Chondrocyte (in vitro differentiated cells): ENCODE measurements at regions not wholly inside any gene's neighbourhood (a gene's known extent, or its start where the extent isn't known, plus 50 kb on each side); places are given as distances from the start of the nearest gene placed in this dataset.

ENCODE experiments used
- DNase-seq: peaks from one replicate; pipeline ENCODE4 v3.0.0; 2021; ENCODE audit warnings: mixed read lengths, low spot score
- H3K27ac Mint-ChIP-seq: one replicate; pipeline ENCODE4 v1.8.0; 2021; ENCODE audit warnings: mild to moderate bottlenecking, moderate library complexity, mixed read lengths; ENCODE audit not compliant: unreplicated experiment
- H3K27me3 Mint-ChIP-seq: 2 replicates; pipeline ENCODE4 v1.8.0; 2021; ENCODE audit warnings: low read depth, mixed read lengths
- H3K36me3 Mint-ChIP-seq: 2 replicates; pipeline ENCODE4 v1.8.0; 2021; ENCODE audit warnings: low read depth, mixed read lengths
- H3K4me1 Mint-ChIP-seq: 2 replicates; pipeline ENCODE4 v1.8.0; 2021; ENCODE audit warnings: low read depth, mild to moderate bottlenecking, mixed read lengths
- H3K4me3 Mint-ChIP-seq: one replicate; pipeline ENCODE4 v1.8.0; 2021; ENCODE audit warnings: mild to moderate bottlenecking, moderate library complexity, mixed read lengths; ENCODE audit not compliant: unreplicated experiment
- H3K9me3 Mint-ChIP-seq: 2 replicates; pipeline ENCODE4 v1.8.0; 2021; ENCODE audit warnings: low read depth, mixed read lengths
- TF ChIP-seq, protein P1 (sequence below): fragments of 200-600 bp; sonication (generic); IDR thresholded peaks from 2 replicates; pipeline ENCODE4 v1.5.0; 2021; ENCODE audit warnings: antibody characterized with exemption, mild to moderate bottlenecking, moderate library complexity

DNA sequence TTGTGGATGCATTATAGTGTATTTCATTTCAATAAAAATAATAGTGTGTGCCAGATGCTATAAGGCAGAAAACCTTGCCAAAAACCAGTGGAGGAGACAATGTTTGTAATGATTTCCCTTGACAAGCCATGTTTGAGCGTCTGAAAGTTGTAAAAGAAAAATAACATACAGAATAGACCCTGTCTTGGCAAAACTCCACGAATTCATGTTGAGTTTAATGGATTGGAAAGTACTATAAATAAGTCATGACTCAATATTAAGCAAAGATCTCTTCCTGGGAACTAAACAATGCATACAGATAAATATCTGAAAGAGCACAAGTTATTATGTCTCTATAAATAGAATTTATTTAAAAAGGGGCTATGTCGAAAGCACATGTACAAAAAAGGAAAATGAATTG, 543.5 kb downstream of the GABRG1 start:
- H3K36me3 Mint-ChIP-seq, result no peaks in the 10 kb centered on the region
- no peaks in the 10 kb centered on the region for H3K4me1 Mint-ChIP-seq
- H3K27ac Mint-ChIP-seq, result no peak overlapping the region
- no peak for DNase-seq
- peaks cover 4% of the 10 kb centered on the region for H3K9me3 Mint-ChIP-seq
- H3K4me3 Mint-ChIP-seq, result no peak overlapping the region
- H3K27me3 Mint-ChIP-seq, result no peaks in the 10 kb centered on the region
- TF ChIP-seq, protein P1, sequence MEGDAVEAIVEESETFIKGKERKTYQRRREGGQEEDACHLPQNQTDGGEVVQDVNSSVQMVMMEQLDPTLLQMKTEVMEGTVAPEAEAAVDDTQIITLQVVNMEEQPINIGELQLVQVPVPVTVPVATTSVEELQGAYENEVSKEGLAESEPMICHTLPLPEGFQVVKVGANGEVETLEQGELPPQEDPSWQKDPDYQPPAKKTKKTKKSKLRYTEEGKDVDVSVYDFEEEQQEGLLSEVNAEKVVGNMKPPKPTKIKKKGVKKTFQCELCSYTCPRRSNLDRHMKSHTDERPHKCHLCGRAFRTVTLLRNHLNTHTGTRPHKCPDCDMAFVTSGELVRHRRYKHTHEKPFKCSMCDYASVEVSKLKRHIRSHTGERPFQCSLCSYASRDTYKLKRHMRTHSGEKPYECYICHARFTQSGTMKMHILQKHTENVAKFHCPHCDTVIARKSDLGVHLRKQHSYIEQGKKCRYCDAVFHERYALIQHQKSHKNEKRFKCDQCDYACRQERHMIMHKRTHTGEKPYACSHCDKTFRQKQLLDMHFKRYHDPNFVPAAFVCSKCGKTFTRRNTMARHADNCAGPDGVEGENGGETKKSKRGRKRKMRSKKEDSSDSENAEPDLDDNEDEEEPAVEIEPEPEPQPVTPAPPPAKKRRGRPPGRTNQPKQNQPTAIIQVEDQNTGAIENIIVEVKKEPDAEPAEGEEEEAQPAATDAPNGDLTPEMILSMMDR, result no peak

GRCh38 chr4:45578874-45579273, 545.0 kb downstream of the GABRG1 start:
- no peaks in the 10 kb centered on the region for H3K27me3 Mint-ChIP-seq
- H3K27ac Mint-ChIP-seq, result no peak overlapping the region
- no peaks in the 10 kb centered on the region for H3K4me1 Mint-ChIP-seq
- H3K36me3 Mint-ChIP-seq, result no peaks in the 10 kb centered on the region
- H3K9me3 Mint-ChIP-seq, result peaks cover 5% of the 10 kb centered on the region
- no peak for DNase-seq
- H3K4me3 Mint-ChIP-seq, result no peak overlapping the region
- TF ChIP-seq, protein P1, result no peak

DNA sequence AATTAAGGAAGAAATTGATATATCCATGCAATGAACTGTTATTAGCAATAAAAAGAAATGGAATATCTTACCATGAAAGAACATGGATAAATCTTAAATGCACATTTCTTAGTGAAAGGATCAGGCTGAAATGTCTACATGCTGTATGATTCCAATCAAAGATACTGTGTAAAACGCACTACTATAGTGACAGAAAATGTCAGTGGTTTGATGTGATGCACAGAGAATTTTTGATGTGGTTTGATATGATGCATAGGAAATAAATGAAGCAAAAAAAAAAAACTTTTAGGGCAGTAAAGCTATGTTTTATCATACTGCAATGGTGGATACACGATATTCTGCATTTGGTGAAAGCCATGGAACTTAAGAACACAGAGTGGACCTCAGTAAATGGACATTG, 547.6 kb downstream of the GABRG1 start:
- TF ChIP-seq, protein P1, result no peak
- no peak overlapping the region for H3K27ac Mint-ChIP-seq
- no peaks in the 10 kb centered on the region for H3K4me1 Mint-ChIP-seq

GRCh38 chr4:45569619-45570018, 554.2 kb downstream of the GABRG1 start:
- TF ChIP-seq, protein P1, result no peak
- H3K4me1 Mint-ChIP-seq, result no peaks in the 10 kb centered on the region
- no peaks in the 10 kb centered on the region for H3K36me3 Mint-ChIP-seq
- no peak overlapping the region for H3K27ac Mint-ChIP-seq
- H3K9me3 Mint-ChIP-seq, result peaks cover 7% of the 10 kb centered on the region
- no peak for DNase-seq
- H3K27me3 Mint-ChIP-seq, result no peaks in the 10 kb centered on the region
- H3K4me3 Mint-ChIP-seq, result no peak overlapping the region

More for the DNA sequence above, 547.6 kb downstream of the GABRG1 start:
- DNase-seq, result no peak
- Mint-ChIP-seq H3K36me3 (no peaks in the 10 kb centered on the region), H3K27me3 (no peaks in the 10 kb centered on the region), H3K9me3 (peaks cover 5% of the 10 kb centered on the region), H3K4me3 (no peak overlapping the region)

DNA sequence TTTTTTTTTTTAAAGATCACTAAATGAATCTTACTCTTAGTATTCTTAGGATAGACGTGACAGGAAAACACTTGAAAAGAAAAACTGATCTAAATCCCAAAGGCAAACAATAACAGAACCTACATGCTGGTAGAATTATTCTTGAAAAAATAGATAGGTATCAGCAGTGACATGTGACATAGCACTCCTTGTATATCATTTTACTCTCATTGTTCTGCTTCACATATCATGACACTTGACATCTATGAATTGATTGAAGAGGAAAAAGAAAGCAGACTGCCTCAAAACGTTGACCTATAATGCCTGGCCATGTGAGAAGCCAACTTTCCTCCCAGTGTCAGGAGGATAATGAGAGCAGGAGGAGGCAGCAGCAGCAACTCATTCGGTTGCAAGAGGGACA, 555.2 kb downstream of the GABRG1 start:
- Mint-ChIP-seq H3K36me3 (no peaks in the 10 kb centered on the region), H3K27me3 (no peaks in the 10 kb centered on the region), H3K9me3 (peaks cover 3% of the 10 kb centered on the region), H3K27ac (no peak overlapping the region), H3K4me1 (no peaks in the 10 kb centered on the region), H3K4me3 (no peak overlapping the region)
- no peak for DNase-seq
- TF ChIP-seq, protein P1, result no peak
